ENCODE measurements at regions not wholly inside any gene's neighbourhood (a gene's known extent, or its start where the extent isn't known, plus 50 kb on each side); places are given as distances from the start of the nearest gene placed in this dataset.

DNA sequence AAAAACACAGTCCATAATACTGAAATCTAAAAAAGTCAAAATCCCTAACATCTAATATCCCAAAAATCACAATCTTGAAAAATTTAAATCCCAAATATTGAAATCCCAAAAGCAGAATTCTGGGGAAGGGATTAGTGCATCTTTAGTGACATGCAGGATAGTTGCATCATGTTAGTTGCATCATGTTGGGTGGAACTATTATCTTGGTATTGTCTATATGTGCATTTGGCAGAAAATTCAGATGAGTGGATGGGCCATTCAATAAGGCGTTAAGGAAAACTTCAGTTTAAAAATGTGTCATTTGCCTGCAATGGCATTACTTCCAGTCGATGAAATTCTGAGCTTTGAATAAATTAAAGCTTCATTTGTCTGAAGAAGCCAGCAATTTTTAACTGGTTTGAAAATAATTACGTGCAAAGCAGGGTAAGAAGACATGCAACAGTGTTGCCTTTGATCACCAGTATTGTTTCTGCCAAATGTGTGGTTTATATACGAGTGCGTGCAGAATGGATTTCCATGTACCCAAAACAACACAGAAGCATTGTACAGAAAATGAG lies 221.4 kb upstream of the NFE2L3 start:
- DNase-seq (ENCODE audit: low spot score) (no peak), ATAC-seq (ENCODE audit: low FRiP score) (no peak)
- TF ChIP-seq, protein P1, sequence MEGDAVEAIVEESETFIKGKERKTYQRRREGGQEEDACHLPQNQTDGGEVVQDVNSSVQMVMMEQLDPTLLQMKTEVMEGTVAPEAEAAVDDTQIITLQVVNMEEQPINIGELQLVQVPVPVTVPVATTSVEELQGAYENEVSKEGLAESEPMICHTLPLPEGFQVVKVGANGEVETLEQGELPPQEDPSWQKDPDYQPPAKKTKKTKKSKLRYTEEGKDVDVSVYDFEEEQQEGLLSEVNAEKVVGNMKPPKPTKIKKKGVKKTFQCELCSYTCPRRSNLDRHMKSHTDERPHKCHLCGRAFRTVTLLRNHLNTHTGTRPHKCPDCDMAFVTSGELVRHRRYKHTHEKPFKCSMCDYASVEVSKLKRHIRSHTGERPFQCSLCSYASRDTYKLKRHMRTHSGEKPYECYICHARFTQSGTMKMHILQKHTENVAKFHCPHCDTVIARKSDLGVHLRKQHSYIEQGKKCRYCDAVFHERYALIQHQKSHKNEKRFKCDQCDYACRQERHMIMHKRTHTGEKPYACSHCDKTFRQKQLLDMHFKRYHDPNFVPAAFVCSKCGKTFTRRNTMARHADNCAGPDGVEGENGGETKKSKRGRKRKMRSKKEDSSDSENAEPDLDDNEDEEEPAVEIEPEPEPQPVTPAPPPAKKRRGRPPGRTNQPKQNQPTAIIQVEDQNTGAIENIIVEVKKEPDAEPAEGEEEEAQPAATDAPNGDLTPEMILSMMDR (IDR thresholded peaks at IDR 0.05) = no peak

DNA sequence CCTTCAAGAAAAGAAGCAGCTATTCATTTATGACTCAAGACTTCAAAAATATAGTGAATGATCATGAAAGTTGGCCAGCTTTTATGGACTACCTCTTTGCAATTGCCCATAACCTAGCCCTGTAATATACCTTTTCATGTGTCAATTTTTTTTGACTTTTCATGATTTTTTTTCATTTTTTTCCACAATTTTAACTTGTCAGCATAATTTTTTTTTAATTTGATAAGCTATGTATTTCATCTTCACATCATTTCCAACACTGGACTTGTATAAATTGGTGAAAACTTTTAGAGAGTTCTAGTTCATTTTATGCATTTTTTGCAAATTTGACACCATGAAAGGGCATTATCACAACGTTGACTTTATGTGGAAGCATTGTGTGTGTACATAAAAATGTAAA lies 220.8 kb upstream of the NFE2L3 start:
- TF ChIP-seq, protein P1 (IDR thresholded peaks at IDR 0.05) = no peak
- ATAC-seq (ENCODE audit: low FRiP score) = no peak
- DNase-seq (ENCODE audit: low spot score) = no peak

DNA sequence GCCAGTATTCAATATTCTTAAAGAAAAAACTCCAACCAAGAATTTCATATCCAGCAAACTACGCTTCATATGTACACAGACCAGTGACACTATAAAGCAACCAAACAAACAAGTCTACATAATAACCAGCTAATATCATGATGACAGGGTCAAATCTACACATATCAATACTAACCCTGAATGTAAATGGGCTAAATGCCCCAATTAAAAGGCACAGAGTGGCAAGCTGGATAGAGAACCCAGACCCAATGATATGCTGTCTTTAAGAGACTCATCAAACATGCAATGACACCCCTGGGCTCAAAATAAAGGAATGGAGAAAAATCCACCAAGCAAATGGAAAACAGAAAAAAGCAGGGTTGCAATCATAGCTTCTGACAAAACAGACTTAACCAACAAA lies 218.1 kb upstream of the NFE2L3 start:
- ATAC-seq (ENCODE audit: low FRiP score) = no peak
- DNase-seq (ENCODE audit: low spot score) = no peak
- TF ChIP-seq, protein P1 (IDR thresholded peaks at IDR 0.05) = no peak

DNA sequence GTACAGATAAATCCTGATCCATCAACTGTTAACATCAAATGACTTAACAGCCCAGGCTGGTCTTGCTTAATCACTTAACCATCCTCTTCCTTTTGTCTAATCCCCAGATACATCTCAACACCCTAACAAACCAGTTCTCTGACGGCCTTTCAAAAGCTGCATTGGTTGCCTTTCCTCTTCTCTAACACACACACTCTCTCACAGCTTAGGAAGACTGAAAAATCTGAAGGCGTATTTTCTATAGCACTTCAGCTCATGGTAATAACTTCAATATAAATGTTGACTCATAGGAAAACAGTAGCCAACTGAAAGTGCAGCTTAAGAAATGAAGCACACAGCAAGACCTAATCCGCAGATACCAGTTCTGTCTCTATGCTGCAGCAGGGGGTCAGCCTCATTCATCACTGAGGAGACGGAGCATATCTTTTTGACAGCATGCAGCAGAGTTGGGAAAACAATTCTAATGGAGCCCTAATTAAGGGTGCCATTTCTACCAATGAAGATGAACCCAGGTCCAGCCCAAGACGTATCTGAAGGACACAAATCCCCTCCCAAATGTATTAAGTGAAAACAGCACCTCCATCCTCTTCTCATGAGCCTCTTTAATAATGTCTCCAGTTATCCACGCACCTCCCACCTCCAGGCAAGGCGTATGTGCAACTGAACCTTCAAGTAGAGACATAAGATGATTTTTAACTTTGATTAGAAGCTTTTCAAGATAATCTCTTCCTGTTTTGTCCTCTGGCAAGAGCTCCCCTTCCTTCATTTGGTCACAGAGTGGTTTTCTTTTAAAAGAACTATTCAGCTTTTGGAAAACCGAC lies 211.7 kb upstream of the NFE2L3 start:
- TF ChIP-seq, protein P1 (IDR thresholded peaks at IDR 0.05) = no peak
- ATAC-seq (ENCODE audit: low FRiP score) (no peak), DNase-seq (ENCODE audit: low spot score) (no peak)

DNA sequence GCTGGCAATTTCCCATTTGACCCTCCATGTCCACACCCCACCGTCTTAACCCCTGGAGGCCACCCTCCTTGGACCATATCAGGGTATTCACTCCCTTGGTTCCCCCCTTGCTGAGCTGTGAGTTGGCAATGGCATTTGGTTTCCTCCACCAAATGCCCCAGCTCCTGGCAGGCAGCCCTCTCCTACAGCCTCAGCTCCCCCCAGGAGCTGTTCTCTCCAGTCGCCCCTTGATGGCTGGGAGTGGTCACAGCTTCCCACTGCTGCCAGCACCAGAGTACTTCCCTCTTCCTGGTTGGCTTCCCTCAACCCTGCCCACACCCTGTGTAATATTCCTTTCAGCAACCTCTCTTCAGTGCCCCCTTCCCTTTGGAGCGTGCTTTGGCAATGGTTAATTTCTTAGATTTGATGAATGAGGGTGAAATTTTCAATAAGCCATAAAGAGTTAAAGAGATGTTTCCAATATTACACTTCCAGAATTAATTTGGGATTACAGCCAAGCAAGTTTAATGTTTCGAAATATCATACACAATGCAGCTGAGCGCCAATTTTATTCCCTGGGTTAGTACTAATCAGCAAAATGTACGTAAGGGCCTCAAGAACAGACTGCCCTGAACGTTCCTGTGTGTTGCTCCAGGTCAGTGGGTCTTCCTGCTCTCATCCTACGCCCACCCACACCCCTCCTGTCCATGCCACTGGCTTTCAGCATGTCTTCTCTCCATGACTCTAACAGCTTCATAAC lies 207.1 kb upstream of the NFE2L3 start:
- ATAC-seq (ENCODE audit: low FRiP score) (no peak), DNase-seq (ENCODE audit: low spot score) (no peak)
- TF ChIP-seq, protein P1 (IDR thresholded peaks at IDR 0.05) = no peak

DNA sequence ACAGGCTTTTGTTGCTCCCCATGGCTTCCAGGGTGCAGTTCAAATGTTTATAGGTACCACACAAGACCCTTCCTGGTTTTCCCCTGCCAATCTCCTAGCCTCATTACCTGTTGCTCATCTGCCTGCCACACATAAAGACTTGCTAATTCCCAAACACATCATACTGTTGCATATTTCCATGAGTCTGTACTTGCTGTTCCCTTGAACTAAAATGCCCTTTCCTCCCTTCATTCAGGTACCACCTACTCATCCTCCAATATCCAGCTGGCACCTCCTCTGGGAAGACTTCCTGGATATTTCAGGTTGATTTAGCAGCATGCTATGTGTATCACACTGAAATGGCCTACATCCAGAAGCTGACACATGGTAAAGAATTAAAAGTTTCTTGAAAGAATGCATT lies 206.4 kb upstream of the NFE2L3 start:
- TF ChIP-seq, protein P1 (IDR thresholded peaks at IDR 0.05) = no peak
- no peak for DNase-seq (ENCODE audit: low spot score)
- ATAC-seq (ENCODE audit: low FRiP score) = no peak
